Mucosa of descending colon (tissue), 3 donors: ENCODE measurements at regions not wholly inside any gene's neighbourhood (a gene's known extent, or its start where the extent isn't known, plus 50 kb on each side); places are given as distances from the start of the nearest gene placed in this dataset.

Source experiments
- ATAC-seq: fragments of 200-7000 bp; cut with Tn5 transposase; one replicate; pipeline ENCODE4 v1.9.1; 2020; ENCODE audit warnings: mild to moderate bottlenecking, moderate library complexity
- DNase-seq, 3 donors: peaks; one replicate each; pipeline ENCODE4 v3.0.0-alpha.2; 2020
- H3K36me3 ChIP-seq: fragments of 200-600 bp; one replicate; pipeline ENCODE4 v1.8.0; 2021; ENCODE audit warnings: low read depth, mild to moderate bottlenecking
- H3K4me1 ChIP-seq: fragments of 200-600 bp; one replicate; pipeline ENCODE4 v1.8.0; 2021; ENCODE audit warnings: low read depth, mild to moderate bottlenecking
- H3K4me3 ChIP-seq: fragments of 200-600 bp; one replicate; pipeline ENCODE4 v1.8.0; 2021; ENCODE audit warnings: mild to moderate bottlenecking
- H3K9me3 ChIP-seq: fragments of 200-600 bp; one replicate; pipeline ENCODE4 v1.8.0; 2021; ENCODE audit warnings: mild to moderate bottlenecking
- CTCF ChIP-seq: fragments of 200-600 bp; IDR thresholded peaks from one replicate; pipeline ENCODE4 v1.8.0; 2022; ENCODE audit warnings: antibody characterized with exemption, mild to moderate bottlenecking
- intact Hi-C, 2 donors: fragments of 100-400 bp; cut with DNase I in 1 of 2; cut with micrococcal nuclease in 1 of 2; formaldehyde crosslinking; loops; one replicate each; pipeline versions ENCODE4 v1.11.0 to v1.11.1; 2022; cut with DNase I, micrococcal nuclease
- donor health status: DM: no; HTN: no; CAD: no; lungs with moderate emphysema.
- donor health status: DM: no; HTN: no; CAD: no.
- donor health status: DM: no; HTN: yes; CAD: no.

DNA sequence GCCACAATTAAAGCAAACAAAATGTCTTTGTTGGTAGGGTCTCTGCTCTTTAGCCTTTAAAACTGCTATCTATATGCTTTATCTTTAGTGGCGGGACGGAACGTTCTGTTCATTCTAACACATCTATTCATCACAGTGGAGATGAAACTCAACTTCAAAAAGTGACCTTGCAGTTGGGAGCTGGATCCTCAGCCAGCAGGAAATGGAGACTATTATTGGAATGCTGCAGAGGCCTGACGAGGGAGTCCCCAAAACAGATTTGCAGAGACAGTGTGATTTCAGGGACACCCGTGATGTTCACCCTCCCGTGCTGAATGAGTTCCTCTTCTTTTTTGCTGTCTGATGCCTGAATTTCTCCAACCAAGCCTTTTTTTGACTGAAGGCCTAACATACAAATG lies 306.0 kb upstream of the SHH start:
- Histone ChIP-seq H3K36me3 (no peaks in the 10 kb centered on the region), H3K4me3 (no peak overlapping the region), H3K4me1 (no peaks in the 10 kb centered on the region), H3K9me3 (no peaks in the 10 kb centered on the region)
- ATAC-seq (no peak), DNase-seq (no peak)
- intact Hi-C loops: no loop called here
- no peak for TF ChIP-seq CTCF

- ATAC-seq: no peak
Measured at GRCh38 chr7:156117542-156118247, 305.4 kb upstream of the SHH start.

DNA sequence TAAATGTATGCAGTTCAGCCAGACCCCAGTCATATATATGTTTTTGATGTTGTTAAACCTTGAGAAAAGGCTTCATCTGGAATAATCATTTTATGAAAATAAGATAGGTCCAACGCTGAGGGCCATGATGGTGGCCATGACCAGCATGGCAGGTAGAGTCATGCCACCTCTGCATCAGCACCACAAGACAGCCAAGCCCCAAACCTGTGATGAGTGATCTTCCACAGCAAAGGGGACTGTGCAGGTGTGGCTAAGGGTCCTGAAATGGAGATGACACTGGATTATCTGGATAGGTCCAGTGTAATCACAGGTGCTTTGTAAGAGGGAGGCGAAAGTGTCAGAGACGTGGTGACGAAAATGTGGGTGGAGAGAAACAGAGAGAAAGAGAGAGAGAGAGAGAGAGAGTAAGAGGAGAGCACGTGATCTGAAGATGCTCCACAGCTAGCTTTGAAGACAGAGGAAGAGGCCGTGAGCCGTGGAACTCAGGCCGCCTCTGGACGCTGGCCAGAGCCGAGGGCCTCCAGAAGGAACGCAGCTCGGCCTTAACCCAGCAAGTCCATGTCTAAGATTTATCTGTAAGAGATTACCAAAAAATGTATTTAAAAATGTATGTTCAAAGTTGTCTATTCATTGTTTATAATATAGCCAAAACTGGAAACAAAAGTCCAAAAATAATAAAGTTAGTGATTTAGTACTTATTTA lies 304.4 kb upstream of the SHH start:
- no peak for ATAC-seq
- H3K4me3 ChIP-seq: no peak overlapping the region
- TF ChIP-seq CTCF: no peak
- intact Hi-C loops: no loop called here
- H3K4me1 ChIP-seq: no peaks in the 10 kb centered on the region
- H3K9me3 ChIP-seq: no peaks in the 10 kb centered on the region
- H3K36me3 ChIP-seq: no peaks in the 10 kb centered on the region
- no peak for DNase-seq

More at GRCh38 chr7:156117542-156118247, 305.4 kb upstream of the SHH start:
- H3K4me1 ChIP-seq: no peaks in the 10 kb centered on the region
- H3K9me3 ChIP-seq: no peaks in the 10 kb centered on the region
- no peak for TF ChIP-seq CTCF
- no peak overlapping the region for H3K4me3 ChIP-seq
- intact Hi-C loops: no loop called here
- no peak for DNase-seq
- no peaks in the 10 kb centered on the region for H3K36me3 ChIP-seq

DNA sequence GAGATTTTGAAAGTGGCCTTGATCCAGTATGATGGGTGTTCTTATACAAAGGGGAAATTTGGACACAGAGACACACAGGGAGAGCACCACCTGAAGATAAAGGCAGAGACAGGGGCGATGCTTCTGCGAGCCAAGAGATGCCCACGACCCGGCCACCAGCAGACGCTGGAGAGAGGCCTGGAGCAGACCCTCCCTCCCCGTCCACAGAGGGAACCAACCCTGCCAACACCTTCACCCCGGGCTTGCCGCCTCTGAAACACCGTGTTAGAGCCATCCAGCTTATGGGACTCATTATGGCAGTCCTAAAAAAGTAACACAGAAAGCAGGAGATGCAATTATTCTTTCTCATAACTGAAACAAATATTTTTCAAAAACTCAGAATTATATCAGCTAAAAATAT lies 303.3 kb upstream of the SHH start:
- Histone ChIP-seq H3K4me3 (no peak overlapping the region), H3K36me3 (no peaks in the 10 kb centered on the region), H3K4me1 (no peaks in the 10 kb centered on the region), H3K9me3 (no peaks in the 10 kb centered on the region)
- intact Hi-C loops: no loop called here
- ATAC-seq: no peak
- no peak for TF ChIP-seq CTCF
- DNase-seq: no peak

DNA sequence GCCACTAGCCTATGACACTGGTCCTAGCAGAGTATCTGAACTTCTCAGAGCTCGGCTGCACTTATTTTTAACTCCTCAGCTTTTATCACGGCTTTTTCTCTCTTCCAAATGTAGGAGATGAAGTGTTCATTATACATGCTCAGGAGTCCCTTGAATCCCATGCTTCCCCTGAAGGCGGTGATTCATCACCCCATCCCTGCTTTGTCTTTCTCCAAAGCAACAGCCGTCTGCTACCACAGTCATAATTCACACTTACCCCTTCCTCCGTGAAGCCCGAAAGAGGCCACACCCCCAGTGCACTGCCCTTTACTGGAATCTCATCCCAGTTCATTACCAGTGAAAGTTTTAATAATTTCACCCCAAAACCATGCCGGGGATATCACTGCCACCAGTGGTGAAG lies 301.5 kb upstream of the SHH start:
- DNase-seq (no peak), ATAC-seq (no peak)

More for the DNA sequence above, 301.5 kb upstream of the SHH start:
- Histone ChIP-seq H3K4me3 (no peak overlapping the region), H3K9me3 (no peaks in the 10 kb centered on the region), H3K4me1 (no peaks in the 10 kb centered on the region), H3K36me3 (no peaks in the 10 kb centered on the region)
- no peak for TF ChIP-seq CTCF
- intact Hi-C loops: no loop called here
